ENCODE measurements at regions not wholly inside any gene's neighbourhood (a gene's known extent, or its start where the extent isn't known, plus 50 kb on each side); places are given as distances from the start of the nearest gene placed in this dataset.

DNA sequence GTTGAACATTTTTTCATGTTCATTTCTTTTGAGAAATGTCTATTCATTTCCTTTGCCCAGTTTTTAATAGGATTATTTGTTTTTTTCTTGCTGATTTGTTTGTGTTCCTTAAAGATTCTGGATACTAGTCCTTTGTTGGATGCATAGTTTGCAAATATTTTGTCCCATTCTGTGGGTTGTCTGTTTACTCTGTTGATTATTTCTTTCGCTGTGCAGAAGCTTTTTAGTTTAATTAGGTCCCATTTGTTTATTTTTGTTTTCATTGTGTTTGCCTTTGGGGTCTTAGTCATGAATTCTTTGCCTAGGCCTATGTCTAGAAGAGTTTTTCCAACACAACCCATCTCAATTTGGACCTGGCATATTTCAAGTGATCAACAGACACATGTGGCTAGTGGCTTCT lies 116.1 kb upstream of the GALNT2 start:
- H3K23ac ChIP-seq (ENCODE audit: low read length in 2 of 2) = no peak overlapping the region
- no peak overlapping the region for H2BK15ac ChIP-seq (ENCODE audit: low read depth, poor library complexity, severe bottlenecking)
- H3K9me3 ChIP-seq (ENCODE audit: control insufficient read depth, low read length) = no peaks in the 10 kb centered on the region
- no peaks in the 10 kb centered on the region for H3K79me1 ChIP-seq (replicated peaks; ENCODE audit: low read length, poor library complexity, severe bottlenecking)
- no peak overlapping the region for H3K9ac ChIP-seq (ENCODE audit: low read length)
- H3K4me1 ChIP-seq (ENCODE audit: control insufficient read depth, insufficient read depth, low read depth, low read length) = peaks cover 4% of the 10 kb centered on the region
- no peaks in the 10 kb centered on the region for H3K36me3 ChIP-seq (ENCODE audit: control insufficient read depth in 1 of 2, insufficient read depth in 2 of 2, low read depth in 1 of 2, low read length in 2 of 2)
- no peak overlapping the region for H3K14ac ChIP-seq (ENCODE audit: low read length in 2 of 2)
- no peak overlapping the region for H2BK5ac ChIP-seq (ENCODE audit: low read depth, low read length, poor library complexity, severe bottlenecking)
- no peak overlapping the region for H4K91ac ChIP-seq (ENCODE audit: low read length)
- H3K27ac ChIP-seq (ENCODE audit: low read length, poor library complexity, severe bottlenecking) = no peak overlapping the region
- H3K4me2 ChIP-seq (ENCODE audit: low read length, poor library complexity, severe bottlenecking) = no peak overlapping the region
- H2BK12ac ChIP-seq (ENCODE audit: low read length in 2 of 2) = no peak overlapping the region
- H3K4me3 ChIP-seq (ENCODE audit: insufficient read depth in 1 of 2, low read depth in 1 of 2, low read length in 2 of 2) = no peak overlapping the region
- WGBS = 20% methylated on average over 1 of the region's 1 CpG
- no peak overlapping the region for H4K8ac ChIP-seq (ENCODE audit: low read length)
- no peak overlapping the region for H2AFZ ChIP-seq (ENCODE audit: low read depth, low read length)
- no peak for DNase-seq
- no peak overlapping the region for H2BK120ac ChIP-seq (ENCODE audit: low read depth, low read length)
- no peaks in the 10 kb centered on the region for H3K27me3 ChIP-seq (ENCODE audit: control insufficient read depth in 1 of 2, insufficient read depth in 1 of 2, low read length in 2 of 2)
- H3K4ac ChIP-seq (ENCODE audit: low read depth in 1 of 2, low read length in 2 of 2) = no peak overlapping the region
- H3K18ac ChIP-seq (ENCODE audit: low read depth in 1 of 2, low read length in 2 of 2) = no peak overlapping the region
- no peak overlapping the region for H2AK5ac ChIP-seq (ENCODE audit: low read length, severe bottlenecking)

DNA sequence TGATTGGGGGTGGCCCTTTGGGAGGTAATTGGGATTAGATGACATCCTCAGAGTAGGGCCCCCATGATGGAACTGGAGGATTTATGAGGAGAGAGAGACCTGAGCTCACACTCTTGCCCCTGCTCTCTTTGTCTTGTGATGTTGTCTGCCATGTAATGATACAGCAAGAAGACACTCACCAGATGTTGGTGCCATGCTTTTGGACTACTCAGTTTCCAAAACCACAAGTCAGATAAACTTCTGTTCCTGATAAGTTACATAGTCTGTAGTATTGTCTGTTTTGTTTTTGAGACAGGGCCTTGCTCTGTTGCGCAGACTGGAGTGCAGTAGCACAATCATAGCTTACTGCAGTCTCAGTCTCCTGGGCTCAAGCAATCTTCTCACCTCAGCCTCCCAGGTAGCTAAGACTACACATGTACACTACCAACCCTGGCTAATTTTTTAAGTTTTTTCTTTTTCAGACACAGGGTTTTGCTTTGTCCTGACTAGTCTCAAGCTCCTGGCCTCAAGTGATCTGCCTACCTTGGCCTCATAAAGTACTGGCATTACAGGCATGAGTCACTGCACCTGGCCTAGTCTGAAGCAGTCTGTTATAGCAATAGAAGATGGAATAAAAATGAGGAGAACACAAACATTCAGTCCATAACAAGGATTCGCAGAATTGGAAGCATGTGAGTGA lies 115.0 kb upstream of the GALNT2 start:
- H2BK120ac ChIP-seq (ENCODE audit: low read depth, low read length) = no peak overlapping the region
- H3K9ac ChIP-seq (ENCODE audit: low read length) = no peak overlapping the region
- no peak overlapping the region for H3K23ac ChIP-seq (ENCODE audit: low read length in 2 of 2)
- no peak overlapping the region for H3K27ac ChIP-seq (ENCODE audit: low read length, poor library complexity, severe bottlenecking)
- no peak overlapping the region for H3K4me3 ChIP-seq (ENCODE audit: insufficient read depth in 1 of 2, low read depth in 1 of 2, low read length in 2 of 2)
- H3K4me2 ChIP-seq (ENCODE audit: low read length, poor library complexity, severe bottlenecking) = no peak overlapping the region
- H3K14ac ChIP-seq (ENCODE audit: low read length in 2 of 2) = no peak overlapping the region
- H2BK5ac ChIP-seq (ENCODE audit: low read depth, low read length, poor library complexity, severe bottlenecking) = no peak overlapping the region
- H3K79me1 ChIP-seq (replicated peaks; ENCODE audit: low read length, poor library complexity, severe bottlenecking) = no peaks in the 10 kb centered on the region
- H2AK5ac ChIP-seq (ENCODE audit: low read length, severe bottlenecking) = no peak overlapping the region
- no peak overlapping the region for H2BK15ac ChIP-seq (ENCODE audit: low read depth, poor library complexity, severe bottlenecking)
- no peak overlapping the region for H4K91ac ChIP-seq (ENCODE audit: low read length)
- H4K8ac ChIP-seq (ENCODE audit: low read length) = no peak overlapping the region
- H2AFZ ChIP-seq (ENCODE audit: low read depth, low read length) = no peak overlapping the region
- no peaks in the 10 kb centered on the region for H3K9me3 ChIP-seq (ENCODE audit: control insufficient read depth, low read length)
- peaks cover 4% of the 10 kb centered on the region for H3K4me1 ChIP-seq (ENCODE audit: control insufficient read depth, insufficient read depth, low read depth, low read length)
- H3K18ac ChIP-seq (ENCODE audit: low read depth in 1 of 2, low read length in 2 of 2) = no peak overlapping the region
- H2BK12ac ChIP-seq (ENCODE audit: low read length in 2 of 2) = no peak overlapping the region
- no peaks in the 10 kb centered on the region for H3K36me3 ChIP-seq (ENCODE audit: control insufficient read depth in 1 of 2, insufficient read depth in 2 of 2, low read depth in 1 of 2, low read length in 2 of 2)
- no peaks in the 10 kb centered on the region for H3K27me3 ChIP-seq (ENCODE audit: control insufficient read depth in 1 of 2, insufficient read depth in 1 of 2, low read length in 2 of 2)
- H3K4ac ChIP-seq (ENCODE audit: low read depth in 1 of 2, low read length in 2 of 2) = no peak overlapping the region
- no peak for DNase-seq
- WGBS = 86% methylated on average over 2 of the region's 2 CpGs

DNA sequence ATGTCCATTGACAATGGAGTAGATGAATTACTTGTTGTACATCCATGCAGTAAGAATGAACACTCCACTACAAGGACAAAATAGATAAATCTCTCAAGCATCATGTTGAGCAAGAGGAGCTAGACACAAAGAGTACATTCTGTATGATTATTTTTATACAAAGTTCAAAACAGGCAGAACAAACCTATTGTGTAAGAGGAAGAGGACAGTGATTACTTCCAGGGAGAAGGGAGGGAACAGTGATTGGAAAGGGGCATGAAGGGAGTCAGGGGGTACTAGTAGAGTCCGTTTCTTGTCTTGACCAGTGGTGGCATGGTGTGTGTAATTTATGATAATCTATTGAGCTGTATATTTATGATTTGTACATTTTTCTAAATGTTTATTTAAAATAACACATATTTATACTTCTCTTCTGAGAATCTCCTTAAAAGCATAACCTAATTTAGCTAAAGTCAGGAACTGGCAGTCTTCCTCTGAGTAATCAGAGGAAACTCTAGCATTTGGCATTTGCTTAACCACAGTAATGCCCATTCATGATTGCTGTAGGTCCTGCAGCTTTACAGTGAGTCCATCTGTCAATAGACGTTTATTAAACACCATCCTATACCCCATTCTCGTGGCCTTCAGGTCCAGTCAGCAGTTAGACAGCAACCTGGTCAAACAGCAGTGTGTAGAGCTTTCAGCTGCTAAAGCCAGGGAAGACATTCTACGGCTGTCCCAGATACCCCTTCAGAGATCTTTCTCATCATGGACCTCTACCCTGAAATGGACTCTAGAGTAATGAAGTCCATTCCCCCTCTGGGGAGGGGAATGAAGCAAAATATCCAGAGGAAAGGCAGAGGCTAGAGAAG lies 114.1 kb upstream of the GALNT2 start:
- Histone ChIP-seq H3K4me1 (ENCODE audit: control insufficient read depth, insufficient read depth, low read depth, low read length) (peaks cover 4% of the 10 kb centered on the region), H3K27me3 (ENCODE audit: control insufficient read depth in 1 of 2, insufficient read depth in 1 of 2, low read length in 2 of 2) (no peaks in the 10 kb centered on the region), H3K36me3 (ENCODE audit: control insufficient read depth in 1 of 2, insufficient read depth in 2 of 2, low read depth in 1 of 2, low read length in 2 of 2) (no peaks in the 10 kb centered on the region), H3K4me3 (ENCODE audit: insufficient read depth in 1 of 2, low read depth in 1 of 2, low read length in 2 of 2) (no peak overlapping the region), H3K18ac (ENCODE audit: low read depth in 1 of 2, low read length in 2 of 2) (no peak overlapping the region), H3K4me2 (ENCODE audit: low read length, poor library complexity, severe bottlenecking) (no peak overlapping the region), H2BK5ac (ENCODE audit: low read depth, low read length, poor library complexity, severe bottlenecking) (no peak overlapping the region), H3K79me1 (replicated peaks; ENCODE audit: low read length, poor library complexity, severe bottlenecking) (no peaks in the 10 kb centered on the region), H3K14ac (ENCODE audit: low read length in 2 of 2) (no peak overlapping the region), H3K23ac (ENCODE audit: low read length in 2 of 2) (no peak overlapping the region), H2BK15ac (ENCODE audit: low read depth, poor library complexity, severe bottlenecking) (no peak overlapping the region), H2BK120ac (ENCODE audit: low read depth, low read length) (no peak overlapping the region), H3K4ac (ENCODE audit: low read depth in 1 of 2, low read length in 2 of 2) (no peak overlapping the region), H3K27ac (ENCODE audit: low read length, poor library complexity, severe bottlenecking) (no peak overlapping the region), H4K8ac (ENCODE audit: low read length) (no peak overlapping the region), H2AFZ (ENCODE audit: low read depth, low read length) (no peak overlapping the region), H3K9me3 (ENCODE audit: control insufficient read depth, low read length) (no peaks in the 10 kb centered on the region), H2BK12ac (ENCODE audit: low read length in 2 of 2) (no peak overlapping the region), H2AK5ac (ENCODE audit: low read length, severe bottlenecking) (no peak overlapping the region), H4K91ac (ENCODE audit: low read length) (no peak overlapping the region), H3K9ac (ENCODE audit: low read length) (no peak overlapping the region)
- WGBS = 50% methylated on average over 2 of the region's 4 CpGs
- DNase-seq = peak; percentile 6

DNA sequence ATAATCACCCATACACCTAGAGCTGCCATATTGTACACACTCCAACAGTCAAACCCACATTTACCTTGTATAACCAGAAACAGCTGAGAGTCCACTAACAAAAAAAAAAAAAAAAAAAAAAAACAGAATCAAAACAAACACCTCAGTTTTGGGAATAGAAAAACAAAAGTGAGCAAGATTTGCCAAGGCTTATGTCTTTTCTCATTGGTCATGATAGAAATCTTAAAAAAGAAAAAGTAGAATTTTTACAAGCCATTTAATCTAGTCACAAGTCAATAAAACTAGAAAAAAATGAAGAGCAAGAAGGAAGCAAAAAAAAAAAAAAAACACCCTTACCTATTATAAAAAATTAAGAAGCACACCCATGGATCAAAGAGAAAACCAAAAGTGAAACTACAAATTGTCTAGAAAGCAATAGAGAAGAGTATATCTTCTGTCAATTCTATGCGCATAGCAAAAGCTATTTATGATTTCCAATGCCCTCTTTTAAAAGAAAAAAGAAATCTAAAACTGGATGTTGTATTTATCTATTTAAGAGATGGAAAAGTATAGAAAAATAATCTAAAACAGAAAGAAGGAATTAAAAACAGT lies 113.2 kb upstream of the GALNT2 start:
- WGBS = no CpG with 5 or more reads among the region's 1 CpG
- H2BK5ac ChIP-seq (ENCODE audit: low read depth, low read length, poor library complexity, severe bottlenecking) = no peak overlapping the region
- H2BK12ac ChIP-seq (ENCODE audit: low read length in 2 of 2) = no peak overlapping the region
- H4K91ac ChIP-seq (ENCODE audit: low read length) = no peak overlapping the region
- H3K4ac ChIP-seq (ENCODE audit: low read depth in 1 of 2, low read length in 2 of 2) = no peak overlapping the region
- H3K79me1 ChIP-seq (replicated peaks; ENCODE audit: low read length, poor library complexity, severe bottlenecking) = no peaks in the 10 kb centered on the region
- H2BK15ac ChIP-seq (ENCODE audit: low read depth, poor library complexity, severe bottlenecking) = no peak overlapping the region
- H3K4me1 ChIP-seq (ENCODE audit: control insufficient read depth, insufficient read depth, low read depth, low read length) = no peaks in the 10 kb centered on the region
- no peak overlapping the region for H3K27ac ChIP-seq (ENCODE audit: low read length, poor library complexity, severe bottlenecking)
- H2AFZ ChIP-seq (ENCODE audit: low read depth, low read length) = no peak overlapping the region
- no peaks in the 10 kb centered on the region for H3K9me3 ChIP-seq (ENCODE audit: control insufficient read depth, low read length)
- no peaks in the 10 kb centered on the region for H3K27me3 ChIP-seq (ENCODE audit: control insufficient read depth in 1 of 2, insufficient read depth in 1 of 2, low read length in 2 of 2)
- no peaks in the 10 kb centered on the region for H3K36me3 ChIP-seq (ENCODE audit: control insufficient read depth in 1 of 2, insufficient read depth in 2 of 2, low read depth in 1 of 2, low read length in 2 of 2)
- no peak overlapping the region for H2BK120ac ChIP-seq (ENCODE audit: low read depth, low read length)
- no peak overlapping the region for H2AK5ac ChIP-seq (ENCODE audit: low read length, severe bottlenecking)
- no peak overlapping the region for H3K4me3 ChIP-seq (ENCODE audit: insufficient read depth in 1 of 2, low read depth in 1 of 2, low read length in 2 of 2)
- H3K18ac ChIP-seq (ENCODE audit: low read depth in 1 of 2, low read length in 2 of 2) = no peak overlapping the region
- no peak overlapping the region for H3K4me2 ChIP-seq (ENCODE audit: low read length, poor library complexity, severe bottlenecking)
- no peak for DNase-seq
- H3K9ac ChIP-seq (ENCODE audit: low read length) = no peak overlapping the region
- no peak overlapping the region for H3K23ac ChIP-seq (ENCODE audit: low read length in 2 of 2)
- H4K8ac ChIP-seq (ENCODE audit: low read length) = no peak overlapping the region
- no peak overlapping the region for H3K14ac ChIP-seq (ENCODE audit: low read length in 2 of 2)

Measured in mesenchymal stem cell (in vitro differentiated cells and primary cell).